ENCODE measurements at regions not wholly inside any gene's neighbourhood (a gene's known extent, or its start where the extent isn't known, plus 50 kb on each side); places are given as distances from the start of the nearest gene placed in this dataset.

DNA sequence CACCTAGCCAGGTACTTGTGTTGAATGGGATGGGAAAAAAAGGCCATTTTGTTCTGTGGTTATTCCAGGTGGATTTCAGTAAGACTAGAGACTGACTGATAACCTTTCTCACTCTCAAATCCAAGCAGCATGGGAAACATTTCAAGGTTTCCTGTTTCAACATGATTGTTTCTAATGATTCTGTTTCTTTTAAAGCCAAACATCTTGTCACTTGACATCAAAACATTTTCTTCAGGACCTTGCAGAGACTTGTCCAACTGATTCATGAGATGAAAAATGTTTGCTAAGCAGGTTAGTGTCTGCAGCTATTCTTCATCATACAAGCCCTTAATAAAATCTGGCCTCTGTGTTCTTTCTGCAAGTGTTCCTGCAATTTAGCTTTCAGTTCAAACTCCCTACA is 456.5 kb upstream of the CWC22 start:
- no peaks in the 10 kb centered on the region for H3K4me1 Mint-ChIP-seq
- Histone ChIP-seq H3K36me3 (ENCODE audit: control insufficient read depth, insufficient read depth, low read length) (no peaks in the 10 kb centered on the region), H3K27ac (ENCODE audit: low read depth, low read length) (no peak overlapping the region), H3K4me1 (ENCODE audit: control insufficient read depth, insufficient read depth, low read length) (no peaks in the 10 kb centered on the region), H3K9me3 (ENCODE audit: control insufficient read depth, low read length) (no peaks in the 10 kb centered on the region), H3K27me3 (ENCODE audit: control insufficient read depth, insufficient read depth, low read length, poor library complexity, severe bottlenecking) (no peaks in the 10 kb centered on the region), H3K9ac (ENCODE audit: extremely low read depth, low read length, poor library complexity, severe bottlenecking) (no peak overlapping the region), H3K4me3 (ENCODE audit: low read length) (no peak overlapping the region)
- H3K27ac Mint-ChIP-seq, result no peak overlapping the region
- no peaks in the 10 kb centered on the region for H3K36me3 Mint-ChIP-seq (ENCODE audit: low read depth)
- no peaks in the 10 kb centered on the region for H3K27me3 Mint-ChIP-seq (ENCODE audit: insufficient read depth)
- H3K9me3 Mint-ChIP-seq, result no peaks in the 10 kb centered on the region
- TF ChIP-seq, protein P1, sequence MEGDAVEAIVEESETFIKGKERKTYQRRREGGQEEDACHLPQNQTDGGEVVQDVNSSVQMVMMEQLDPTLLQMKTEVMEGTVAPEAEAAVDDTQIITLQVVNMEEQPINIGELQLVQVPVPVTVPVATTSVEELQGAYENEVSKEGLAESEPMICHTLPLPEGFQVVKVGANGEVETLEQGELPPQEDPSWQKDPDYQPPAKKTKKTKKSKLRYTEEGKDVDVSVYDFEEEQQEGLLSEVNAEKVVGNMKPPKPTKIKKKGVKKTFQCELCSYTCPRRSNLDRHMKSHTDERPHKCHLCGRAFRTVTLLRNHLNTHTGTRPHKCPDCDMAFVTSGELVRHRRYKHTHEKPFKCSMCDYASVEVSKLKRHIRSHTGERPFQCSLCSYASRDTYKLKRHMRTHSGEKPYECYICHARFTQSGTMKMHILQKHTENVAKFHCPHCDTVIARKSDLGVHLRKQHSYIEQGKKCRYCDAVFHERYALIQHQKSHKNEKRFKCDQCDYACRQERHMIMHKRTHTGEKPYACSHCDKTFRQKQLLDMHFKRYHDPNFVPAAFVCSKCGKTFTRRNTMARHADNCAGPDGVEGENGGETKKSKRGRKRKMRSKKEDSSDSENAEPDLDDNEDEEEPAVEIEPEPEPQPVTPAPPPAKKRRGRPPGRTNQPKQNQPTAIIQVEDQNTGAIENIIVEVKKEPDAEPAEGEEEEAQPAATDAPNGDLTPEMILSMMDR (conservative IDR thresholded peaks at IDR 0.05), result no peak
- DNase-seq, result no peak
- H3K4me3 Mint-ChIP-seq, result no peak overlapping the region

DNA sequence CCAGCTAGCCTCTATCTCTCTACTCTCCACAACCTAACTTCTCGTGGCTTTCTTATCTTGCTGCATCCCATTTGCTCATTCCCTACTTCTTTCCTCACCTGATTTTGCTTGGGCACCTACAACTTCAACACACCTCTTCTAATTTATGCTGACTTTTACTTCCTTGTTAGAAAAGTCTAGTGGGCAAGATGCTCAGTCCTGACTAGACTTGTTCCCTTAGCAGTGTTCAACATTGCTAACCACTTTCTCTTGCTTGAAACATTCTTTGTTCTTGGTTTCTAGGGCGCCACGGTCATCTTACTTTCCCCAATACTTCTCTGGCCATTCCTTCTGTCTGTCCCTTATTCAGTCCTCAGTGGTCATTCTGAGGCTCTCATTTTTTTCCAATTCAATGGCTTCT is 454.7 kb upstream of the CWC22 start:
- H3K27me3 ChIP-seq (ENCODE audit: control insufficient read depth, insufficient read depth, low read length, poor library complexity, severe bottlenecking), result no peaks in the 10 kb centered on the region
- H3K27ac Mint-ChIP-seq, result no peak overlapping the region
- no peak for DNase-seq
- H3K36me3 Mint-ChIP-seq (ENCODE audit: low read depth), result no peaks in the 10 kb centered on the region
- H3K36me3 ChIP-seq (ENCODE audit: control insufficient read depth, insufficient read depth, low read length), result no peaks in the 10 kb centered on the region
- no peaks in the 10 kb centered on the region for H3K4me1 Mint-ChIP-seq
- no peak overlapping the region for H3K4me3 ChIP-seq (ENCODE audit: low read length)
- no peaks in the 10 kb centered on the region for H3K9me3 Mint-ChIP-seq
- H3K4me1 ChIP-seq (ENCODE audit: control insufficient read depth, insufficient read depth, low read length), result no peaks in the 10 kb centered on the region
- no peaks in the 10 kb centered on the region for H3K27me3 Mint-ChIP-seq (ENCODE audit: insufficient read depth)
- WGBS, 2 experiments (ENCODE audit: insufficient coverage in 1 of 2, insufficient read length in 1 of 2), result 92 to 95% methylated on average over 3 of the region's 3 CpGs
- TF ChIP-seq, protein P1 (conservative IDR thresholded peaks at IDR 0.05), result no peak
- H3K9ac ChIP-seq (ENCODE audit: extremely low read depth, low read length, poor library complexity, severe bottlenecking), result no peak overlapping the region
- no peak overlapping the region for H3K4me3 Mint-ChIP-seq
- H3K27ac ChIP-seq (ENCODE audit: low read depth, low read length), result no peak overlapping the region
- no peaks in the 10 kb centered on the region for H3K9me3 ChIP-seq (ENCODE audit: control insufficient read depth, low read length)

DNA sequence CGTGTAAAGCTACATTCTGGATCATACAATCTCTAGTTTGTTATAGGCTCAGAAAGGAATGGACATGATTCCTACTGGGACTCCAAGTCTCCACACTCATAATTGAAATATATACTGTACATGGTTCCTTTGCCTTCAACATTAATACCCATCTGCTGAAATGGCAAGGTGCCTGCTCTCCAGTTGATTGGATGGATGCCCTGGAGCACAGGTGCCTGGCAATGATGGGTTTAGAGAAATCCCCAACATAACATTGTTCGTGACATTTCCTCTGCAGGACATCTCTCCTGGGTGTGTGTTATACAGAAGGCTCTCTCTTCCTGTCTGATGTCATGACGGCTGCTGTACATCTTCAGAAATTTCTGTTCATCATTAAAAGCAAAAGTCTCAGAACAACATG is 449.7 kb upstream of the CWC22 start:
- Mint-ChIP-seq H3K4me1 (no peaks in the 10 kb centered on the region), H3K36me3 (ENCODE audit: low read depth) (no peaks in the 10 kb centered on the region), H3K4me3 (no peak overlapping the region), H3K9me3 (no peaks in the 10 kb centered on the region), H3K27me3 (ENCODE audit: insufficient read depth) (no peaks in the 10 kb centered on the region), H3K27ac (no peak overlapping the region)
- TF ChIP-seq, protein P1 (conservative IDR thresholded peaks at IDR 0.05), result no peak
- H3K36me3 ChIP-seq (ENCODE audit: control insufficient read depth, insufficient read depth, low read length), result no peaks in the 10 kb centered on the region
- no peaks in the 10 kb centered on the region for H3K9me3 ChIP-seq (ENCODE audit: control insufficient read depth, low read length)
- H3K4me3 ChIP-seq (ENCODE audit: low read length), result no peak overlapping the region
- WGBS, 2 experiments (ENCODE audit: insufficient coverage in 1 of 2, insufficient read length in 1 of 2), result 83% methylated on average over 1 to 3 of the region's 3 CpGs
- no peaks in the 10 kb centered on the region for H3K27me3 ChIP-seq (ENCODE audit: control insufficient read depth, insufficient read depth, low read length, poor library complexity, severe bottlenecking)
- H3K27ac ChIP-seq (ENCODE audit: low read depth, low read length), result no peak overlapping the region
- no peak for DNase-seq
- H3K9ac ChIP-seq (ENCODE audit: extremely low read depth, low read length, poor library complexity, severe bottlenecking), result no peak overlapping the region
- H3K4me1 ChIP-seq (ENCODE audit: control insufficient read depth, insufficient read depth, low read length), result no peaks in the 10 kb centered on the region
